ENCODE measurements at regions not wholly inside any gene's neighbourhood (a gene's known extent, or its start where the extent isn't known, plus 50 kb on each side); places are given as distances from the start of the nearest gene placed in this dataset.

DNA sequence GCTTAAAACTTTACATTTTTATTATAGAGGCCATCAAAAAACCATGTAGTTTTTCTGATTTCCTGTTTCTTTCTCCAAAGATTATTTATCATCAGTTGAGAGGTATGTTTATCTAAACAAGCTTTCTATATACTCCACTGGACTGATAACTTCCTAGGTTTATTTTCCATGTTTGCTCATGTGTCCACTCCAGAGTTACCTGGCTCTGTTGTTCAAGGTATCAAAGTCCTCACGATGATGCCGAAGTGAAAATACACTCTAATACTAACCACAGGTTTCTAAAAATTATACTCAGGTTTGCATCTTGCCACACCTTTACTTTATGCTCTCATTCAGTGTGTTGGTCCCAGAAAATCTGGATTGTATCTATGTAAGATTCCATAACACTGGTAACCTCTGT, 287.9 kb upstream of the GULP1 start:
- Histone ChIP-seq H3K4me3 (no peak overlapping the region), H3K9me3 (no peaks in the 10 kb centered on the region), H3K27me3 (no peaks in the 10 kb centered on the region), H3K27ac (no peak overlapping the region), H3K36me3 (no peaks in the 10 kb centered on the region), H3K4me1 (no peaks in the 10 kb centered on the region)
- DNase-seq (no peak), ATAC-seq (no peak)
- TF ChIP-seq, protein P1, sequence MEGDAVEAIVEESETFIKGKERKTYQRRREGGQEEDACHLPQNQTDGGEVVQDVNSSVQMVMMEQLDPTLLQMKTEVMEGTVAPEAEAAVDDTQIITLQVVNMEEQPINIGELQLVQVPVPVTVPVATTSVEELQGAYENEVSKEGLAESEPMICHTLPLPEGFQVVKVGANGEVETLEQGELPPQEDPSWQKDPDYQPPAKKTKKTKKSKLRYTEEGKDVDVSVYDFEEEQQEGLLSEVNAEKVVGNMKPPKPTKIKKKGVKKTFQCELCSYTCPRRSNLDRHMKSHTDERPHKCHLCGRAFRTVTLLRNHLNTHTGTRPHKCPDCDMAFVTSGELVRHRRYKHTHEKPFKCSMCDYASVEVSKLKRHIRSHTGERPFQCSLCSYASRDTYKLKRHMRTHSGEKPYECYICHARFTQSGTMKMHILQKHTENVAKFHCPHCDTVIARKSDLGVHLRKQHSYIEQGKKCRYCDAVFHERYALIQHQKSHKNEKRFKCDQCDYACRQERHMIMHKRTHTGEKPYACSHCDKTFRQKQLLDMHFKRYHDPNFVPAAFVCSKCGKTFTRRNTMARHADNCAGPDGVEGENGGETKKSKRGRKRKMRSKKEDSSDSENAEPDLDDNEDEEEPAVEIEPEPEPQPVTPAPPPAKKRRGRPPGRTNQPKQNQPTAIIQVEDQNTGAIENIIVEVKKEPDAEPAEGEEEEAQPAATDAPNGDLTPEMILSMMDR (IDR thresholded peaks at IDR 0.05), result no peak
- intact Hi-C loops (cut with DNase I), result no loop called here
- 45 to 69% methylated on average over 2 of the region's 2 CpGs for WGBS, 2 donors

DNA sequence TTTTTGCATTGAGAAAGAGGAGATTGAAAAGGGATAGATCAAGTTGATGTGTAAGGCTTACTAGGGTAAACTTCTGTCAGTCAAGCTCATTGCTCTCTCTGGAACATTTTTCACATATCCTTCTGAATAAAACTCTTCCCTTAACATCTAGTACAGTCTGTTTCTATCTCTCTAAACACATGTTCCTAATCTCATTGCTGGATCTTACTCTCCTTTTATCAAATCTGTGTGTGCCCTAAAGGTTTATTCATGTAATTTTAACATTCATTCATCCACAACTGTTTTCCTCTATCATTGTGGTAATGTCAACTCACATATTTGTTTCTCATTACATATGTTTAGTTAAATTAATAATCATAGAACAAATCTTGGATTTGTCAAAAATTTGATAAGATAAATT, 277.9 kb upstream of the GULP1 start:
- no peak for DNase-seq
- no peak for ATAC-seq
- intact Hi-C loops (cut with DNase I), result no loop called here
- H3K27me3 ChIP-seq, result no peaks in the 10 kb centered on the region
- H3K9me3 ChIP-seq, result no peaks in the 10 kb centered on the region
- H3K27ac ChIP-seq, result no peak overlapping the region
- TF ChIP-seq, protein P1 (IDR thresholded peaks at IDR 0.05), result no peak
- no peaks in the 10 kb centered on the region for H3K36me3 ChIP-seq
- H3K4me3 ChIP-seq, result no peak overlapping the region
- H3K4me1 ChIP-seq, result no peaks in the 10 kb centered on the region

GRCh38 chr2:188016917-188017316, 274.8 kb upstream of the GULP1 start:
- H3K36me3 ChIP-seq, result no peaks in the 10 kb centered on the region
- no peak overlapping the region for H3K27ac ChIP-seq
- H3K9me3 ChIP-seq, result peaks cover 0 to 9% (median 0%) of the 10 kb centered on the region in 11 donors
- intact Hi-C loops (cut with DNase I), result no loop called here
- no peaks in the 10 kb centered on the region for H3K27me3 ChIP-seq
- H3K4me1 ChIP-seq, result no peaks in the 10 kb centered on the region
- WGBS, 2 donors, result 72 to 78% methylated on average over 3 of the region's 3 CpGs
- H3K4me3 ChIP-seq, result no peak overlapping the region
- ATAC-seq (no peak), DNase-seq (no peak)
- TF ChIP-seq, protein P1 (IDR thresholded peaks at IDR 0.05), result no peak

DNA sequence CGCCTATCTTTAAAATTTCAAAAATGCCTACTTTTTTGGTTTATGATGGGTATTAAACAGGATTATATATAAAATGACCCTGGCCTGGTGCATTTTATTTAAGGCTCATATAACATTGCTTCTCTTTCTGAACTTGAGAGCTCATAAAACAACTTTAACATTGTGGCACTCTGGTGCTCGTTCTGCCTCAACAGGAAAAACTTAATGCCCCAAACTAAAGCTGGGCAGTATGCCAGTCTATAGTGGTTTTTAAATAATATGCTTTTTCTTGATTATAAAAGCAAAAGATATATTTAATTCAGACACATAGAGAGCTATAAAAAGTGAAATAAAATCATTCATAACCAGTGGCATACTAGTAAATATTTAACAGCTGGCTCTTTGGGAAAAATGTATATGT, 269.3 kb upstream of the GULP1 start:
- H3K36me3 ChIP-seq, result no peaks in the 10 kb centered on the region
- no peaks in the 10 kb centered on the region for H3K4me1 ChIP-seq
- DNase-seq (no peak), ATAC-seq (no peak)
- no peak overlapping the region for H3K4me3 ChIP-seq
- H3K27me3 ChIP-seq, result no peaks in the 10 kb centered on the region
- no peak overlapping the region for H3K27ac ChIP-seq
- intact Hi-C loops (cut with DNase I), result no loop called here
- 82 to 84% methylated on average over 2 of the region's 2 CpGs for WGBS, 2 donors
- peaks cover 0 to 9% (median 0%) of the 10 kb centered on the region in 11 donors for H3K9me3 ChIP-seq
- TF ChIP-seq, protein P1 (IDR thresholded peaks at IDR 0.05), result no peak

DNA sequence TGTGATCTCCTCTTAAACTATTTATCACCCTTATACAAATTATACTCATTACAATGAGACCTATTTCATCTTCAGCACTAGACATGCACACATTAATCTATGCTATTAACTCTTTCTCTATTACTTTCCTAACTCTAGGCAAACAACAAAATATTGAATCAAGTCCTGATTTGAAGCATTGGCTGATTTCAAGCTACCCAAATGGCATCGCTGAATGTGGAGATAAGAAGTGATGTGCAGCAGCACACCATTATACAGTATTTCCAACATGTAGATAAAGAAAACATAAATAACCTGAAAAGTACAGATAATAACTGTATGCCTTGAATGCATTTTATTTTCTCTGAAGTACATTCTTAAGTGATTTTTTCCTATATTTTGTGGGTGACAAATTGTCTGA, 268.6 kb upstream of the GULP1 start:
- no peaks in the 10 kb centered on the region for H3K27me3 ChIP-seq
- H3K36me3 ChIP-seq, result no peaks in the 10 kb centered on the region
- H3K27ac ChIP-seq, result no peak overlapping the region
- DNase-seq (no peak), ATAC-seq (no peak)
- 51 to 62% methylated on average over 1 of the region's 1 CpG for WGBS, 2 donors
- peaks cover 0 to 9% (median 0%) of the 10 kb centered on the region in 11 donors for H3K9me3 ChIP-seq
- intact Hi-C loops (cut with DNase I), result no loop called here
- TF ChIP-seq, protein P1 (IDR thresholded peaks at IDR 0.05), result no peak
- H3K4me3 ChIP-seq, result no peak overlapping the region
- H3K4me1 ChIP-seq, result no peaks in the 10 kb centered on the region

Data from heart right ventricle (tissue), 16 donors.